ENCODE measurements at regions not wholly inside any gene's neighbourhood (a gene's known extent, or its start where the extent isn't known, plus 50 kb on each side); places are given as distances from the start of the nearest gene placed in this dataset.

- Histone ChIP-seq H3K4me1 (ENCODE audit: control insufficient read depth in 2 of 3, insufficient read depth in 2 of 3, low read depth in 1 of 3, low read length in 3 of 3) (no peaks in the 10 kb centered on the region), H3K36me3 (ENCODE audit: control insufficient read depth in 2 of 3, insufficient read depth in 3 of 3, low read length in 3 of 3) (no peaks in the 10 kb centered on the region), H3K27ac (ENCODE audit: low read depth in 2 of 2, low read length in 2 of 2) (no peak overlapping the region), H3K4me3 (ENCODE audit: low read length in 3 of 3) (no peak overlapping the region), H3K9ac (ENCODE audit: low read length in 3 of 3) (no peak overlapping the region), H3K9me3 (ENCODE audit: control insufficient read depth in 2 of 3, insufficient read depth in 1 of 3, low read length in 3 of 3) (no peaks in the 10 kb centered on the region), H3K27me3 (ENCODE audit: control insufficient read depth, insufficient read depth, low read length) (no peaks in the 10 kb centered on the region)
- FAIRE-seq = no peak
- intact Hi-C loops (cut with DNase I) = no loop called here
- peak in 2 of 5 donors; percentile 2 to 42 for DNase-seq
- TF ChIP-seq CTCF (IDR thresholded peaks at IDR 0.05; ENCODE audit: borderline replicate concordance, extremely low read depth, insufficient read depth) = no peak
Observed at GRCh38 chr4:107247738-107248137, 211.6 kb upstream of the DKK2 start.

GRCh38 chr4:107246761-107247160 is 210.6 kb upstream of the DKK2 start:
- H3K27me3 ChIP-seq (ENCODE audit: control insufficient read depth, insufficient read depth, low read length) = no peaks in the 10 kb centered on the region
- no peak overlapping the region for H3K4me3 ChIP-seq (ENCODE audit: low read length in 3 of 3)
- H3K9ac ChIP-seq (ENCODE audit: low read length in 3 of 3) = no peak overlapping the region
- no peaks in the 10 kb centered on the region for H3K4me1 ChIP-seq (ENCODE audit: control insufficient read depth in 2 of 3, insufficient read depth in 2 of 3, low read depth in 1 of 3, low read length in 3 of 3)
- H3K27ac ChIP-seq (ENCODE audit: low read depth in 2 of 2, low read length in 2 of 2) = no peak overlapping the region
- no peak for TF ChIP-seq CTCF (IDR thresholded peaks at IDR 0.05; ENCODE audit: borderline replicate concordance, extremely low read depth, insufficient read depth)
- H3K36me3 ChIP-seq (ENCODE audit: control insufficient read depth in 2 of 3, insufficient read depth in 3 of 3, low read length in 3 of 3) = no peaks in the 10 kb centered on the region
- intact Hi-C loops (cut with DNase I) = no loop called here
- H3K9me3 ChIP-seq (ENCODE audit: control insufficient read depth in 2 of 3, insufficient read depth in 1 of 3, low read length in 3 of 3) = no peaks in the 10 kb centered on the region
- DNase-seq = no peak
- FAIRE-seq = no peak

GRCh38 chr4:107243141-107243781 is 207.1 kb upstream of the DKK2 start:
- intact Hi-C loops (cut with DNase I) = no loop called here
- H3K36me3 ChIP-seq (ENCODE audit: control insufficient read depth in 2 of 3, insufficient read depth in 3 of 3, low read length in 3 of 3) = no peaks in the 10 kb centered on the region
- FAIRE-seq (no peak), DNase-seq (peak in 1 of 5 donors; percentile 3)
- H3K4me3 ChIP-seq (ENCODE audit: low read length in 3 of 3) = no peak overlapping the region
- no peak overlapping the region for H3K27ac ChIP-seq (ENCODE audit: low read depth in 2 of 2, low read length in 2 of 2)
- no peaks in the 10 kb centered on the region for H3K4me1 ChIP-seq (ENCODE audit: control insufficient read depth in 2 of 3, insufficient read depth in 2 of 3, low read depth in 1 of 3, low read length in 3 of 3)
- no peak overlapping the region for H3K9ac ChIP-seq (ENCODE audit: low read length in 3 of 3)
- no peaks in the 10 kb centered on the region for H3K27me3 ChIP-seq (ENCODE audit: control insufficient read depth, insufficient read depth, low read length)
- TF ChIP-seq CTCF (IDR thresholded peaks at IDR 0.05; ENCODE audit: borderline replicate concordance, extremely low read depth, insufficient read depth) = no peak
- no peaks in the 10 kb centered on the region for H3K9me3 ChIP-seq (ENCODE audit: control insufficient read depth in 2 of 3, insufficient read depth in 1 of 3, low read length in 3 of 3)

- Histone ChIP-seq H3K4me1 (ENCODE audit: control insufficient read depth in 2 of 3, insufficient read depth in 2 of 3, low read depth in 1 of 3, low read length in 3 of 3) (no peaks in the 10 kb centered on the region), H3K9ac (ENCODE audit: low read length in 3 of 3) (no peak overlapping the region), H3K9me3 (ENCODE audit: control insufficient read depth in 2 of 3, insufficient read depth in 1 of 3, low read length in 3 of 3) (no peaks in the 10 kb centered on the region), H3K4me3 (ENCODE audit: low read length in 3 of 3) (no peak overlapping the region), H3K27ac (ENCODE audit: low read depth in 2 of 2, low read length in 2 of 2) (no peak overlapping the region), H3K36me3 (ENCODE audit: control insufficient read depth in 2 of 3, insufficient read depth in 3 of 3, low read length in 3 of 3) (no peaks in the 10 kb centered on the region), H3K27me3 (ENCODE audit: control insufficient read depth, insufficient read depth, low read length) (no peaks in the 10 kb centered on the region)
- FAIRE-seq = no peak
- intact Hi-C loops (cut with DNase I) = no loop called here
- no peak for TF ChIP-seq CTCF (IDR thresholded peaks at IDR 0.05; ENCODE audit: borderline replicate concordance, extremely low read depth, insufficient read depth)
- DNase-seq = no peak
Observed at GRCh38 chr4:107220976-107221375, 184.9 kb upstream of the DKK2 start.

All from kidney (tissue), 13 donors.